Amniotic epithelial cell (primary cell): ENCODE measurements at regions not wholly inside any gene's neighbourhood (a gene's known extent, or its start where the extent isn't known, plus 50 kb on each side); places are given as distances from the start of the nearest gene placed in this dataset.
"Not testable (repeated sequence)": the region's sequence is repeated elsewhere in the genome, so short reads cannot be mapped to it uniquely, and the experiment has no call there.

Source experiments
- DNase-seq: peaks from one replicate; pipeline ENCODE4 v3.0.0-alpha.2; 2010; ENCODE audit warnings: low read depth

GRCh38 chrX:122046815-122047214, 999.4 kb downstream of the GLUD2 start:
- DNase-seq = no peak

DNA sequence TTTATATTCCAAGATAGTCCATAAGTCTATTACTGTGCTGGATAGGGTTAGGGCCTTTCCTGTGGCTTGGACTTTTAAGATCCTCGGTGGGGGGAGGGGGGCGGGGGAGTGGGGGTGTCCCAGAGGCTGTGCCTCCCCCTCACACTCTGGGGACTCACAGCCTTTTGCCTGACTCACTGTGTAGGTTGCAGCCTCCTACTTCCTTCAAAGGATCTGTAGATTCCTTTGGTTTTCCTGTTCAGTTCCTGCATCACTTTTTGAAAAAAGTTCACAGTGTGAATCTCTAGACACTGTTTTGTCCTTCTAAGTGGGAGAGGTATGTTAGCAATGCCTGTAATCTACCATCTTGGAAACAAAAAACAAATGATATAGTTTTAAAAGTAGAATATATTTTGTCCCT, 999.9 kb downstream of the GLUD2 start:
- no peak for DNase-seq

DNA sequence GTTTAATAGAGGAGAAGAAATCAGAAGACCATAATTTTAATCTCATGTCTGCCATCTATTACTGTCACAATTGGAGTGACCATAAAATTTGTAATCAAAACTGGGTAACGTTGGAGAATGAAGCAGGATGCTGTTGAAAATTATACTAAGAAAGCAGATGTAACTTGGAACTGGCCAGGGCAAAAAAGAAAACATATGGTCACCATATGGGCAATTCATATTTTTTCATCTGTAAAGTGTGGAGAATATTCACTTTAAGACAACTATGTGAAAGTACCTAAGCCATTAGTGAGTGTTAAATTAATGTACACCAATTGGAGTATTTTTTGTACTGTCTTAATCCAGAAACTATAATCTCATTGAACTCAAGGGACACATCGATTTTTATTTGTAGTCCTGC, 1008.0 kb downstream of the GLUD2 start:
- DNase-seq = no peak

DNA sequence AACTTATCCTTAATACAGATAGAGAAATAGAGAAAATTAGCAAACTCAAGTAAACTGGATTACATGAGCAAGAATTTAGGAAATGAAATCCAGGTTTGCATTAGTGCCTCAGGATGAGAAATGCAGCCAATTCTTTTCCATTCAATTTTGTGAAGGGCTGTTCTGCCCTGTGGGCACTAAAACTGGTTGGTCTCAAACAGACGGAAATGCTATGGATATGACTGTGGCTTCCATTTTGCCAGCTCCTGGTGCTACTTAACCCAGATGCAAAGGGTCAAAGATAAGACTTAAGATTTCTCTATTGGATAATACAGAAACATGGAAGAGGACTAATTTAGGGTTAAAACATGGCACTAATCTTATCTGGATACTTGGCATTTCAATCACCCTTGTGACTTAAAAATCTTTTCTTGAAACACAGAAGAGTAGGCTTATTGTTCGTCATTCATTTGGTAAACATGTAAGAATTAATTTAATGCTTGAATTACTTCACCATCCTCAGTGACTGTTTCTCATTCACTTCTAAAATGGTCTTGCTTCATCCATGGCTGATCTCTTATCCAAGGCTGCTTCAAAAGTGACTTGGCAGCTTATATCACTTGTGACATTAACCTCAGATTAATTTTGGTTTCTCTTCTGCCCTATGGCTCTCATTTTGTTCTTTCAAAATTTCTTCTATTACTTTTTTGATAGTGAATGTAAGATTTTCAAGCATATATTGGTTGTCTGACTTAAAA, 1008.7 kb downstream of the GLUD2 start:
- DNase-seq = no peak

GRCh38 chrX:122076241-122076640, 1028.8 kb downstream of the GLUD2 start:
- DNase-seq = no peak

GRCh38 chrX:122078079-122078478, 1030.7 kb downstream of the GLUD2 start:
- no peak for DNase-seq

GRCh38 chrX:122087341-122087740, 1039.9 kb downstream of the GLUD2 start:
- DNase-seq = no peak

DNA sequence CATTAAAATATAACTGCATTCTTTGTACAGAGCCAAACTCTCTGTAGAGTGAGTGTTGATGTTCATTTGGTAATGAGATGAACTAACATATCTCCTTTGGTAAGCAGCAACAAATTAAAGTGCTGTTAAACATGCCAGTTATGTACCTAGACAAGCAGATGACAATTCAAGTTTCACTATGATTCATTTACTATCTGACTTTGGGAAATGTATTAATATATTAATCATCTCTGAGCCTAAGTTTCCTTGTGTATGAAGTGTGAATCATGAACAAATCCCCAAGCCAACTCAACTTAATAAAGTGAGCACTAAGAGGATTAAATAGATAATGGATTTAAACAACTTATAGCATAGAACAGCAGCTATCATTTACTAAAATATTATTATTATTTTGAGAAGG, 1044.2 kb downstream of the GLUD2 start:
- no peak for DNase-seq

DNA sequence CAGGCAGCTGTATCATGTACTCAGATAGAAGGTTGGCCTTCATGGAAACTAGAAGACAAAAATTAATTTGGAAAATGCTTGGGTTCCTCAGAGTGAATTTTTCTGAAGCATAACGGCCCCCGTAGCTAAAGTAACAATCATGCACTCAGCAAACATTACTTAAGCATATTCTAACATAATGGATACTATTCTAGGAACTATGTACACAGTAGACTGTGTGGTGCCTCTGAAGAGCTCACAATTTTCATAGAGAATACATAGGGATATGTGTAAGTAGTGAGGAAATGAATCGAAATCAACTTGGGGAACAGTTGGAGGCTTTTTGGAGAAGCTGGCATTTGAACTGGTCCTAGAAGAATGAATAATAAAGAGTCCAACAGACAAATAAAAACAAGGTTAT, 1045.0 kb downstream of the GLUD2 start:
- no peak for DNase-seq

DNA sequence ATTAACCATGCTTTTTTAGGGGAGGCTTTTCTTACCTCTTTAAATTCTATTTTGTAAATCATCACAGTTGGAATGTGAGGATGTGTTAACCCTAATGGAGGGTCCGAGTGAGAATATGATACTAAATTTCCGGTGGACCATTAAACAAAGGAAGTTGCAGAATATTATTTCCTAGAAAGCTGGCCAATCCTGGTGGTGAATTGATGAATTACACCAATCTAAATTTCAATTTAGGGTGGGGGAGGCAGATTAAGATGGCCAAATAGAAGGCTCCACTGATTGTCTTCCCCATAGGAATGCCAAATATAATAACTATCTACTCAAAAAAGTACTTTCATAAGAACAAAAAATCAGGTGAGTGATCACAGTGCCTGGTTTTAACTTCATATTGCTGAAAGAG, 1045.6 kb downstream of the GLUD2 start:
- no peak for DNase-seq

GRCh38 chrX:122094611-122095010, 1047.2 kb downstream of the GLUD2 start:
- DNase-seq = no peak

DNA sequence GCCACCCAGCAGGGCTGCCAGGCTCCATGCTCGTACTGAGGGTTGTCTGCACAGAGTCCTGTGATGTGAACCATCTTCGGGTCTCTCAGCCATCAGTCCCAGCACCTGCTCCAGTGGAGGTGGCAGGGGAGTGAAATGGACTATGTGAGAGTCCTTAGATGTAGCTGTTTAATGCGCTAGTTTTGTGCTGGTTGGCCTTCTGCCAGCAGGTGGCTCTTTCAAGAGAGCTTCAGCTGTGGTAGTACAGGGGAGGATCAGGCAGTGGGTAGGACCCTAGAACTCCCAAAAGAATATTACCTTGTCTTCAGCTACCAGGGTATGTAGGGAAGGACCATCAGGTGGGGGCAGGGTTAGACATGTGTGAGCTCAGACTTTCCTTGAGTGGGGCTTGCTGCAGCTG, 1066.0 kb downstream of the GLUD2 start:
- no peak for DNase-seq

DNA sequence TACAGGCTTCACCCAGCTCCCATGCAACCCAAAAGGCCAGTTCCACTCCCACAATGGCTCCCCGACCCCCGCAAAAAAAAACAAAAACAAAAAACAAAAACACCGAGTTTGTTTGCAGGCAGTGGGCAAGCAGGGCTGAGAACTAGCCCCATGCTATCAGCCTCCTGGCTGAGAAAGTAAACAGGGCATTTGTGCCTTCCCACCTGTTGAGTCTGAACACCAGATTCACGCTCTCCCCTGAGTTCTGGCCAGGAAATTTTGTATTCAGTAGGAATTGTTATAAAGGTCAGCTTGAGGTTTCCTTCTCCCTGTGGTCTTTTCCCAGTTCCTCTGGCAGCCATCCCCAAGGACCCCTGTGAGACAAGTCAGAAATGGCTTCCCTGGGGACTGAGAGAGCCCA, 1066.5 kb downstream of the GLUD2 start:
- no peak for DNase-seq

DNA sequence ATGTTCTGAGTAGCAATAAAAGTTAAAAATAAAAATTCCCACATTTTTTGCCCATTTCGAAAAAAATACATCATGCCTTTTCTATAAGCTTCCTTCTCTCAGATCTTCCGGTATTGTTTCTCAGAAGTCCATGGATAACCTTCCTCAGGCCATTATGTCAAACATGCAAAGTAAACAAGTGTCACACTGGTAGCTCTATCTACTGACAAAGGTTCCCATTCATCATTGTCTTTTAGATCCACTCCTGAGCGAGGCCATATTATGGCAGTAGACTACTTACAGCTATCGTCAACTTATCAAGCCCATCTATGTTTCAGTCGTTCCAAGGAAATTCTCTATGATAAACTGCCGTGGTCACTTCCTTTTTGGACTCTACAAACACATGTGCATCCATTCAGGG, 1068.2 kb downstream of the GLUD2 start:
- no peak for DNase-seq

DNA sequence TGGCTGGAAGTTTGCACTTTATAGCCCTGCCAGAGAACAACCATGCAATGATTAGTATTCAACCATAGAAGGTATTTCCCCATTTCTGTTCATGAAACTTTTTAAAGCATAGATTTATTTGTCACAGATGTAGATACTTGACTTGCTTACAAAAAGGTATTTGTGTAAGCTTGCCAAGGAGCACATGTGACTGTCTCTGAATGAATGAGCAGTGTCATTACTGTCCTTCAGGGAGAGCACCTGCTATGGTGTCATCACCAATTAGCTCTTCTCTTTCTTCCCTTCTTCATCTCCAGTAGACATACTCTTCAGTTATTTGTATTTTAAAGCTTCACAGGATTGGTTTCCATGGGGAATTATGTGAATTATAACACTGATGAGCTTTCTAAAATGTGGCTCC, 1064.7 kb upstream of the GRIA3 start:
- no peak for DNase-seq

DNA sequence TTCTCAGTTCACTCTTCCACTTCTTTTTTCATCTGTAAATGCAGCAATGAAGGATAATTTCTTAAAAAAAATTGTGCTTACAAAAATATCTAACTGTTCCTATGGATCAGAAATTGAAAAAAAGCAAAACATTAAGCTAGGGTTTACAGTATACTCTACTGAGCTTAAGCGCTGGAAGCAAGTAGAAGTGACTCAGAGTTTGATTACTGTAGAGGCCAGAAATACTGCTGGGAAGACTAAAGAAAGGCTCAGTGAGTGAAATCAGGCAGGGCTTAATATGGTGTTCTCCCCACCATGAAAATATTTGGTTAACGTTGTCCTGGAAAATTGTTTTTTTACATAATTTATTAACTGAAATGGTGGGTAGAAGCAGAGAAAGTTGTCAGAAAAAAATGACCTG, 1061.8 kb upstream of the GRIA3 start:
- no peak for DNase-seq

DNA sequence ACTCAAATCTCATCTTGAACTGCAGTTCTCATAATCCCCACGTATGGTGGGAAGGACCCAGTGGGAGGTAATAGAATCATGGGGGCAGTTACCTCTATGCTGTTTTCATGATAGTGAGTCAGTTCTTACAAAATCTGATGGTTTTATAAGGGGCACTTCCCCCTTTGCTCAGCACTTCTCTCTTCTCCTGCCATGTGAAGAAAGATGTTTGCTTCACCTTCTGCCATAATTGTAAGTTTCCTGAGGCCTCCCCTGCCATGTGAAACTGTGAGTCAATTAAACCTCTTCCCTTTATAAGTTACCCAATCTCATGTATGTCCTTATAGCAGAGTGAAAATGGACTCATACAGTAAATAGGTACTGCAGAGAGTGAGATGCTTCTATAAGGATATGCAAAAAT, 1050.6 kb upstream of the GRIA3 start:
- no peak for DNase-seq

- DNase-seq = no peak
Observed at GRCh38 chrX:122134291-122134690, 1049.8 kb upstream of the GRIA3 start.

GRCh38 chrX:122135070-122135469, 1049.0 kb upstream of the GRIA3 start:
- DNase-seq = no peak

- not testable (repeated sequence) for DNase-seq
Observed at GRCh38 chrX:122140219-122140618, 1043.9 kb upstream of the GRIA3 start.

GRCh38 chrX:122154019-122154418, 1030.1 kb upstream of the GRIA3 start:
- no peak for DNase-seq

GRCh38 chrX:122168241-122168640, 1015.8 kb upstream of the GRIA3 start:
- DNase-seq = no peak

- no peak for DNase-seq
Observed at GRCh38 chrX:122184791-122185190, 999.3 kb upstream of the GRIA3 start.

- DNase-seq = no peak
Observed at GRCh38 chrX:122187069-122187713, 996.9 kb upstream of the GRIA3 start.
